GM12878 (cell line): ENCODE measurements at regions not wholly inside any gene's neighbourhood (a gene's known extent, or its start where the extent isn't known, plus 50 kb on each side); places are given as distances from the start of the nearest gene placed in this dataset.

Source experiments
- ATAC-seq: fragments of 200-7000 bp; cut with Tn5 transposase; 3 replicates; pipeline ENCODE4 v1.9.1; 2020; ENCODE audit warnings: mild to moderate bottlenecking, moderate library complexity
- BruUV-seq: library from RNA; stranded (reverse); fragments of 400-500 nt; replicated peaks from 2 replicates; lab custom pipeline; 2021; lab: Mats Ljungman, UMichigan
- CTCF ChIA-PET: fragments of 300-600 bp; sonication (Branson Sonifier 250); formaldehyde crosslinking; extraction: SDS; loops from one replicate; lab custom pipeline; 2021; ENCODE audit warnings: inconsistent platforms; lab: Yijun Ruan, JAX
- POLR2A ChIA-PET: fragments of 350-600 bp; formaldehyde crosslinking; extraction: SDS; loops from one replicate; lab custom pipeline; 2021; ENCODE audit warnings: inconsistent platforms; lab: Charles Lee
- RAD21 ChIA-PET: fragments of 300-600 bp; sonication (Branson Sonifier 250); formaldehyde crosslinking; loops from one replicate; lab custom pipeline; 2023; ENCODE audit warnings: antibody characterized with exemption; ENCODE audit not compliant: unreplicated experiment; lab: Charles Lee
- SMC1A ChIA-PET: fragments of 300-600 bp; sonication (Branson Sonifier 250); formaldehyde crosslinking; loops from one replicate; lab custom pipeline; 2023; ENCODE audit not compliant: unreplicated experiment, uncharacterized antibody; lab: Charles Lee
- DNase-seq: peaks from one replicate; pipeline ENCODE4 v3.0.0-alpha.2; 2011; ENCODE audit warnings: low read depth, low spot score
- FAIRE-seq: peaks from 3 replicates; lab custom pipeline; 2011; peaks lifted over from hg19 to GRCh38; lab: Jason Lieb, UNC
- H2AFZ ChIP-seq: 2 replicates; pipeline ENCODE4 v1.6.0; 2011; ENCODE audit warnings: low read depth, low read length, control low read depth; ENCODE audit not compliant: control insufficient read depth
- H3K27ac ChIP-seq: 2 replicates; pipeline ENCODE4 v1.5.1; 2011; ENCODE audit warnings: control low read depth; ENCODE audit not compliant: control insufficient read depth, insufficient read depth
- H3K27me3 ChIP-seq, 2 experiments: replicated peaks in 1 of 2; 2 replicates each; pipeline versions ENCODE4 v1.6.0 to v1.6.1; 2011; ENCODE audit warnings: low read length in 1 of 2; ENCODE audit not compliant: control insufficient read depth in 2 of 2, insufficient read depth in 2 of 2
- H3K36me3 ChIP-seq, 2 experiments: 2 replicates each; pipeline ENCODE4 v1.5.1; 2011; ENCODE audit warnings: low read length in 1 of 2; ENCODE audit not compliant: control insufficient read depth in 2 of 2, insufficient read depth in 2 of 2
- H3K4me1 ChIP-seq: 2 replicates; pipeline ENCODE4 v1.6.1; 2011; ENCODE audit warnings: mild to moderate bottlenecking, low read length, moderate library complexity, mixed read lengths; ENCODE audit not compliant: control insufficient read depth, insufficient read depth
- H3K4me2 ChIP-seq: 2 replicates; pipeline ENCODE4 v1.6.0; 2011; ENCODE audit warnings: control low read depth; ENCODE audit not compliant: control insufficient read depth, insufficient read depth
- H3K4me3 ChIP-seq: fragments of 200-600 bp; sonication (generic); 2 replicates; pipeline ENCODE4 v1.5.1; 2016
- H3K79me2 ChIP-seq: 2 replicates; pipeline ENCODE4 v1.6.0; 2011; ENCODE audit warnings: low read length; ENCODE audit not compliant: control insufficient read depth, insufficient read depth
- H3K9ac ChIP-seq: 2 replicates; pipeline ENCODE4 v1.8.0; 2011; ENCODE audit warnings: low read length, control low read depth, mixed read lengths; ENCODE audit not compliant: control insufficient read depth, insufficient read depth
- H3K9me3 ChIP-seq: replicated peaks from 3 replicates; pipeline ENCODE4 v1.5.1; 2011; ENCODE audit warnings: mild to moderate bottlenecking, low read length; ENCODE audit not compliant: control insufficient read depth, insufficient read depth
- H4K20me1 ChIP-seq: 2 replicates; pipeline ENCODE4 v1.6.0; 2011; ENCODE audit not compliant: control insufficient read depth, insufficient read depth
- CTCF ChIP-seq, 3 experiments: IDR thresholded peaks in 2 of 3; conservative IDR thresholded peaks in 1 of 3; 2 replicates each; pipeline ENCODE4 v1.5.1; 2011; ENCODE audit warnings: low read depth in 3 of 3, low read length in 3 of 3, mild to moderate bottlenecking in 3 of 3, control low read depth in 2 of 3, moderate library complexity in 2 of 3, inconsistent platforms in 1 of 3, mixed read lengths in 1 of 3; ENCODE audit not compliant: control insufficient read depth in 2 of 3, insufficient read depth in 1 of 3; ENCODE audit errors: extremely low read depth in 1 of 3
- GATAD2B ChIP-seq: fragments of 450-650 bp; conservative IDR thresholded peaks from 2 replicates; pipeline ENCODE4 v1.6.1; 2017; ENCODE audit warnings: low read depth, mild to moderate bottlenecking, moderate library complexity
- HCFC1 ChIP-seq: fragments of 150-350 bp; IDR thresholded peaks from 2 replicates; pipeline ENCODE4 v1.6.1; 2014; ENCODE audit warnings: low read length
- PML ChIP-seq: IDR thresholded peaks from 2 replicates; pipeline ENCODE4 v1.6.1; 2012; ENCODE audit warnings: low read length, inconsistent platforms
- RB1 ChIP-seq: fragments of 450-650 bp; formaldehyde crosslinking; IDR thresholded peaks from 2 replicates; pipeline ENCODE4 v1.6.1; 2017; ENCODE audit warnings: mild to moderate bottlenecking, borderline replicate concordance
- RELA ChIP-seq: fragments of 450-650 bp; IDR thresholded peaks from 2 replicates; pipeline ENCODE4 v1.8.0; 2014; ENCODE audit warnings: borderline replicate concordance; ENCODE audit not compliant: partially characterized antibody
- TARDBP ChIP-seq: IDR thresholded peaks from 2 replicates; pipeline ENCODE4 v1.6.1; 2016; ENCODE audit warnings: borderline replicate concordance
- WGBS: methylation state at CpG from one replicate; pipeline ENCODE4 v1.1.6; 2016; ENCODE audit warnings: low lambda C conversion rate; ENCODE audit not compliant: insufficient replicate concordance, insufficient coverage; ENCODE audit errors: missing lambda C conversion rate; 5-methylcytosine and 5-hydroxymethylcytosine counted together
- in situ Hi-C: fragments of 300-500 bp; cut with MboI; formaldehyde crosslinking; loops from 9 replicates; pipeline ENCODE4 v1.14.3; 2018; ENCODE audit warnings: mixed read lengths
- intact Hi-C: fragments of 100-400 bp; cut with micrococcal nuclease; formaldehyde crosslinking; loops from one replicate; pipeline ENCODE4 v1.14.2; 2022; ENCODE audit not compliant: unreplicated experiment
- TF ChIP-seq, protein P1 (sequence below): fragments of 150-350 bp; IDR thresholded peaks from 2 replicates; pipeline ENCODE4 v1.6.1; 2016; ENCODE audit warnings: low read depth, low read length

GRCh38 chr9:75454891-75455290 is 366.6 kb downstream of the OSTF1 start:
- Histone ChIP-seq H3K36me3 (no peaks in the 10 kb centered on the region), H3K9ac (no peak overlapping the region), H3K79me2 (no peaks in the 10 kb centered on the region), H3K27me3 (no peaks in the 10 kb centered on the region; a peak in 1 of 4 replicates), H4K20me1 (no peaks in the 10 kb centered on the region), H3K9me3 (no peaks in the 10 kb centered on the region), H3K4me1 (peaks cover 6% of the 10 kb centered on the region), H2AFZ (no peak overlapping the region), H3K4me2 (no peak overlapping the region), H3K4me3 (no peak overlapping the region), H3K27ac (no peak overlapping the region)
- SMC1A ChIA-PET = interaction anchor here (0.6 kb wide), 1 partner anchor 8 kb away, joined by 3 read pairs; no protein-coding TSS in a partner anchor
- RAD21 ChIA-PET = no interaction called here
- DNase-seq = no peak
- in situ Hi-C loops = no loop called here
- no TSS peak for BruUV-seq
- POLR2A ChIA-PET = no interaction called here
- TF ChIP-seq GATAD2B = no peak
- no peak for TF ChIP-seq HCFC1
- TF ChIP-seq CTCF (IDR thresholded peaks at IDR 0.05 in 2 of 3, conservative IDR thresholded peaks at IDR 0.05 in 1 of 3; ENCODE audit: control insufficient read depth in 2 of 3, extremely low read depth in 1 of 3, insufficient read depth in 1 of 3, low read depth in 3 of 3, low read length in 3 of 3) = no peak
- no peak for TF ChIP-seq RB1
- TF ChIP-seq, protein P1, sequence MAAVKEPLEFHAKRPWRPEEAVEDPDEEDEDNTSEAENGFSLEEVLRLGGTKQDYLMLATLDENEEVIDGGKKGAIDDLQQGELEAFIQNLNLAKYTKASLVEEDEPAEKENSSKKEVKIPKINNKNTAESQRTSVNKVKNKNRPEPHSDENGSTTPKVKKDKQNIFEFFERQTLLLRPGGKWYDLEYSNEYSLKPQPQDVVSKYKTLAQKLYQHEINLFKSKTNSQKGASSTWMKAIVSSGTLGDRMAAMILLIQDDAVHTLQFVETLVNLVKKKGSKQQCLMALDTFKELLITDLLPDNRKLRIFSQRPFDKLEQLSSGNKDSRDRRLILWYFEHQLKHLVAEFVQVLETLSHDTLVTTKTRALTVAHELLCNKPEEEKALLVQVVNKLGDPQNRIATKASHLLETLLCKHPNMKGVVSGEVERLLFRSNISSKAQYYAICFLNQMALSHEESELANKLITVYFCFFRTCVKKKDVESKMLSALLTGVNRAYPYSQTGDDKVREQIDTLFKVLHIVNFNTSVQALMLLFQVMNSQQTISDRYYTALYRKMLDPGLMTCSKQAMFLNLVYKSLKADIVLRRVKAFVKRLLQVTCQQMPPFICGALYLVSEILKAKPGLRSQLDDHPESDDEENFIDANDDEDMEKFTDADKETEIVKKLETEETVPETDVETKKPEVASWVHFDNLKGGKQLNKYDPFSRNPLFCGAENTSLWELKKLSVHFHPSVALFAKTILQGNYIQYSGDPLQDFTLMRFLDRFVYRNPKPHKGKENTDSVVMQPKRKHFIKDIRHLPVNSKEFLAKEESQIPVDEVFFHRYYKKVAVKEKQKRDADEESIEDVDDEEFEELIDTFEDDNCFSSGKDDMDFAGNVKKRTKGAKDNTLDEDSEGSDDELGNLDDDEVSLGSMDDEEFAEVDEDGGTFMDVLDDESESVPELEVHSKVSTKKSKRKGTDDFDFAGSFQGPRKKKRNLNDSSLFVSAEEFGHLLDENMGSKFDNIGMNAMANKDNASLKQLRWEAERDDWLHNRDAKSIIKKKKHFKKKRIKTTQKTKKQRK = no peak
- TF ChIP-seq TARDBP = no peak
- no peak for TF ChIP-seq RELA
- TF ChIP-seq PML = no peak
- intact Hi-C loops = no loop called here
- no peak for FAIRE-seq
- no peak for ATAC-seq
- 82% methylated on average over 2 of the region's 2 CpGs for WGBS
- CTCF ChIA-PET = interaction anchor here (0.6 to 1.0 kb wide), 2 partner anchors 138 to 279 kb away, joined by 3 read pairs; no protein-coding TSS in a partner anchor
